ENCODE measurements at regions not wholly inside any gene's neighbourhood (a gene's known extent, or its start where the extent isn't known, plus 50 kb on each side); places are given as distances from the start of the nearest gene placed in this dataset.
"Not testable (repeated sequence)": the region's sequence is repeated elsewhere in the genome, so short reads cannot be mapped to it uniquely, and the experiment has no call there.

DNA sequence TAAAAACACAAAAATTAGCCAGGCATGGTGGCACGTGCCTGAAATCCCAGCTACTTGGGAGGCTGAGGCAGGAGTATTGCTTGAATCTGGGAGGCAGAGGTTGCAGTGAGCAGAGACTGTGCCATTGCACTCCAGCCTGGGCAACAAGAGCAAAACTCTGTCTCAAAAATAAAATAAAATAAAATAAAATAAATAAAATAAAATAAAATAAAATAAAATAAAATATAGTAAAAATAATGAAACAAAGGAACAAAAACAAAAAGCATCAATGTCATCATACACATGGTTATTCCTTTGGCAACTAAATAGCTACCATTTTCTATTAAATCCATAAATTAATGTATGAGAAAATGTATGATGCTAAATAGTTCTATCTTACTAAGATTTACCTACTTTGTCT lies 1123.9 kb downstream of the MRPL39 start:
- H3K27ac Mint-ChIP-seq; DNase-seq; H3K4me3 Mint-ChIP-seq; H3K4me1 Mint-ChIP-seq; CTCF ChIA-PET; H3K9me3 Mint-ChIP-seq; H3K27me3 Mint-ChIP-seq; POLR2A ChIA-PET; H3K36me3 Mint-ChIP-seq (ENCODE audit: low read depth): not testable (repeated sequence)

DNA sequence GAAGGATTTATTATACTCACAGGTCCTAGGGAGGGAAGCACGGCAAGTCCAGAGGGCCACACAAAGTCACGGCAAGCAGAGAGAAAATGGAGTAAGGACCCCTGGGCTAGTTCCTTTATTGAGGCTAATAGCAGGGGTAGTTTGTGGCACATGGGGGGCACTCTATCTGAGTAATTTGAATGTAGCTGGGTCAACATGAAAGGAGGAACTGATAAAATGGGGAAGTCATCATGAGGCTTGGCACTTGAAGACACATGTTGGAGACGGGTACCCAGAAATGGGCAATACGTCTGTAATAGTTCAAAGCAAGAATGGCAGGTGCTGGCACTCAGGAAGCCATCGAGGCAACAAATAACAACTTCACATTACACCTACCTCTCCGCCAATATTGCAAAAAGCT lies 1136.4 kb downstream of the MRPL39 start:
- Mint-ChIP-seq H3K4me3 (no peak overlapping the region), H3K27ac (no peak overlapping the region), H3K4me1 (no peaks in the 10 kb centered on the region), H3K9me3 (peaks cover 5% of the 10 kb centered on the region), H3K36me3 (ENCODE audit: low read depth) (no peaks in the 10 kb centered on the region), H3K27me3 (no peaks in the 10 kb centered on the region)
- DNase-seq = no peak
- ChIA-PET POLR2A (no interaction called here), CTCF (interaction anchor here (0.6 kb wide), 1 partner anchor 31 kb away, joined by 3 read pairs; no protein-coding TSS in a partner anchor)

DNA sequence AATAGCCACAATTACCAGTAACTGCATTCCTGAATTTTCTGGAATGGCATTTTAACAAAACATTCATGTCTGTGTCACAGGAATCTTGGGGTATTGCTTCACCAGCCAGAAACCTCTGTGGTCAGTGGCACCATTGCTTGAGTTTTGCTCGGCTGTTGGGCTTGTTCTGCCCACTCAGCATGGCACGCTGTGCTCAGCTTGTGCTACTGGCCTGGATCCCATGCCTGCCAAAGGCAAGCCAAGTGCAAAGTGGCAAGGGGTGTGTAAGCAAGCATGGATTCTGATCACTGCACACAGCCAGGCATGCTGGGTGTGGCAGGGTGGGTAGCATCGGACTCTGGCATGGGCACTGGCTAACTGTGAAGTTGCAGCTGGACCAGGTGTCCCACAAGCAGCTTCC lies 1150.9 kb downstream of the MRPL39 start:
- POLR2A ChIA-PET = no interaction called here
- Mint-ChIP-seq H3K4me3 (no peak overlapping the region), H3K9me3 (no peaks in the 10 kb centered on the region), H3K27ac (no peak overlapping the region), H3K27me3 (no peaks in the 10 kb centered on the region), H3K4me1 (no peaks in the 10 kb centered on the region), H3K36me3 (ENCODE audit: low read depth) (no peaks in the 10 kb centered on the region)
- no peak for DNase-seq
- CTCF ChIA-PET = no interaction called here

DNA sequence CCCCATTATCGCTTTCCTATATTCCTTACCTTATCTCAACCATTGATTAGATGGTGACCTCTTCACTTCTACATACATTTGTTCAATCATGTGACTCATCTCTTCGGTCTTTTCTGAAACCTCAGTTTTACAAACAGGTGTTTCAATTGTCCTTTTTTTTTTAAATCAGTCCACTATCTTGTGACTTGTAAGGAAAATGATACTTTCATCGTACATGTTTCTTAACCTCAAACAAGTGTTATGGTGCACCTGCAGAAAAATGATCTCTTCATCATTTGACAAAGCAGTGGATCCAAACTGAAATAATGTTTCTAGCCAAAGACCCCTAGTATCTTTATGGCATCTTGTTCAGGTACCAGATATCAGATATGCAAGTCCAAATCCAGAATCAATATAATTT lies 1157.2 kb downstream of the MRPL39 start:
- Mint-ChIP-seq H3K27me3 (no peaks in the 10 kb centered on the region), H3K9me3 (no peaks in the 10 kb centered on the region), H3K4me1 (no peaks in the 10 kb centered on the region), H3K4me3 (no peak overlapping the region), H3K27ac (no peak overlapping the region), H3K36me3 (ENCODE audit: low read depth) (peaks cover 3% of the 10 kb centered on the region)
- CTCF ChIA-PET = no interaction called here
- no peak for DNase-seq
- POLR2A ChIA-PET = no interaction called here

DNA sequence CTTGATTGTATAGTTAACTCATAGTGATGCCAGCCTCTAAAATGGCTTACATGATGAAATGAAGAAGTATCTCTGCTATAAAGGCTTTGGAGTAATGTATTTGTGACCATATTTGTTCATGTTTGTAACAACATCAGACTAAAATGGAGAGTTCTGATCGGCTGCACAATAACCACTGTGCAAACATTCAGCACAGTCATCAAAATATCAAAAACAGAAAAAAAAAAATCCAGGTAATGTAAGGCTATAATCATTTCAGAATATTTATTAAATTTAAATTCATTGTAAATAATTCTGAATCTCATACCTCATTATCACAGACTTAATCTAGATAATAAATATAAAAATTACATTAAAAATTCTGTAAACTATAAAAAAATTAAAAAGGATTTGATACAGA lies 1161.8 kb downstream of the MRPL39 start:
- no peak for DNase-seq
- H3K4me3 Mint-ChIP-seq = no peak overlapping the region
- H3K36me3 Mint-ChIP-seq (ENCODE audit: low read depth) = peaks cover 15% of the 10 kb centered on the region
- peaks cover 2% of the 10 kb centered on the region for H3K4me1 Mint-ChIP-seq
- no peaks in the 10 kb centered on the region for H3K9me3 Mint-ChIP-seq
- POLR2A ChIA-PET = no interaction called here
- CTCF ChIA-PET = no interaction called here
- no peaks in the 10 kb centered on the region for H3K27me3 Mint-ChIP-seq
- no peak overlapping the region for H3K27ac Mint-ChIP-seq

DNA sequence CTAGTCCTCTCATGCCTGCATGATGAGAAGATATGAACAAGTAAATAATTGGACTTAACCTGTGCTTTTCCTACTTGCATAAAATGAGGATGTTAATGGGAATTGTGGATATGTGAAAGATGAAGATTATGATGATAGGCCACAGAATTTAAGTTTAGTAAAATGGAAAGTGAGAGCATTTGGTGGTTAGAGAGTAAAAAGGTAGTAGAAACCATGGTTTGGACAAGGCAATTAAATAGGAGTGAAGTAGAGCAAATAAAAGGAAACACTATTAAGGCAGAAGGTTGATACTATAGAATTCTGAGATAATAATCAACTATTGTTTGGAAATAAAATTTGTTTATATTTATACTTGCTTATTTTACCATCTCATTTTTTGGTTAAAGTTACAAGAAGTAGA lies 1162.5 kb downstream of the MRPL39 start:
- DNase-seq = no peak
- Mint-ChIP-seq H3K27ac (no peak overlapping the region), H3K27me3 (no peaks in the 10 kb centered on the region), H3K4me3 (no peak overlapping the region), H3K9me3 (no peaks in the 10 kb centered on the region), H3K4me1 (peaks cover 2% of the 10 kb centered on the region), H3K36me3 (ENCODE audit: low read depth) (peaks cover 12% of the 10 kb centered on the region)
- ChIA-PET CTCF (no interaction called here), POLR2A (no interaction called here)

DNA sequence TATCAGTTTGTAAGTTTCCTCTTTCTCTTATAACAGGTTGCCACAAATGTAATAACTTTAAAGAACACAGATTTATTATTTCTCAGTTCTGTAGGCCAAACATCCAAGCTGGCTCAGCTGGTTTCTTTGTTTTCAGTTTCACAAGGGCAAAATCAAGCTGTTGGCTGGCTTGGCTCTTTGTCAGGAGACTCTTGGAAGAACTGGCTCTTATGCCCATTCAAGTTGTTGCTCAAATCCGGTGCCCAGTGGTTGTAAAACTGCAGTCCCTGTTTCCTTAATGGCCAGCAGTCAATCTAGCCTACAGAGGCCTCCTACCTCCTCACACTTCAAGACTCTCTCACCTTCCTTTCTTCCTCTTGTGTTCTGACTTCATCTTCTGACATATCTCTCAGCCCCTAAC lies 1171.0 kb downstream of the MRPL39 start:
- no peaks in the 10 kb centered on the region for H3K4me1 Mint-ChIP-seq
- H3K27ac Mint-ChIP-seq = no peak overlapping the region
- H3K27me3 Mint-ChIP-seq = no peaks in the 10 kb centered on the region
- DNase-seq = no peak
- no peak overlapping the region for H3K4me3 Mint-ChIP-seq
- ChIA-PET POLR2A (no interaction called here), CTCF (no interaction called here)
- H3K9me3 Mint-ChIP-seq = peaks cover 9% of the 10 kb centered on the region
- peaks cover 9% of the 10 kb centered on the region for H3K36me3 Mint-ChIP-seq (ENCODE audit: low read depth)

DNA sequence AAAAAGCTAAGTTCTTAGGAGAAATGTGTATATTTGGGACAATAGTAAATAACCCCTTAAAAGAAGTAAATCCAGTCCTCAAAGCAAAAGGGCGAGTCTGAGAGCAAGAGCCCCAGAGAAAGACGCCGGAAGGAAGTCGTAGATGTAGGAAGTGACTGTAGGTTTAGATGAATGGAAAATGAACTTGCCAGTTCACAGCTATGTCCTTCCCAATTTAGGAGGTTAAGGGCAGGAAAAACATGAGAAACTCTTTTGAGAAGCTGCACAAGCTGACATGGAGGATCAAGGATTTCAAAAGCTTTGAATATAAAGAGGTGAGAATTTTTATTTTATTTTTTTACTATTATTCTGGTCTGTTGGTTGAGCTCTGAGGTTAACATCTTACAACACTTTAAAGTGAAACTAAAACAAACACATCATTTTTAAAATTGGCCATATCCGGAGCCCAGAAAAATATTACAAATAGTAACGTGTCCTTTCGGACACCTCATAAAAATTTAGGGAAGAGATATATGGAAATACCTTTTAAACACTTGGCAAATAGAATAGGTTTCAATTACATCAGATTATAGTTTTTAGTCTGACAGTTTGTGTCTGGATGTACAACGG lies 1178.6 kb downstream of the MRPL39 start:
- POLR2A ChIA-PET = no interaction called here
- H3K9me3 Mint-ChIP-seq = peaks cover 6% of the 10 kb centered on the region
- peak overlapping the region; percentile 89 for H3K27ac Mint-ChIP-seq
- DNase-seq = peak; percentile 33
- peaks cover 1% of the 10 kb centered on the region for H3K36me3 Mint-ChIP-seq (ENCODE audit: low read depth)
- CTCF ChIA-PET = no interaction called here
- peak overlapping the region; percentile 75 for H3K4me3 Mint-ChIP-seq
- peaks cover 9% of the 10 kb centered on the region for H3K4me1 Mint-ChIP-seq
- no peaks in the 10 kb centered on the region for H3K27me3 Mint-ChIP-seq

DNA sequence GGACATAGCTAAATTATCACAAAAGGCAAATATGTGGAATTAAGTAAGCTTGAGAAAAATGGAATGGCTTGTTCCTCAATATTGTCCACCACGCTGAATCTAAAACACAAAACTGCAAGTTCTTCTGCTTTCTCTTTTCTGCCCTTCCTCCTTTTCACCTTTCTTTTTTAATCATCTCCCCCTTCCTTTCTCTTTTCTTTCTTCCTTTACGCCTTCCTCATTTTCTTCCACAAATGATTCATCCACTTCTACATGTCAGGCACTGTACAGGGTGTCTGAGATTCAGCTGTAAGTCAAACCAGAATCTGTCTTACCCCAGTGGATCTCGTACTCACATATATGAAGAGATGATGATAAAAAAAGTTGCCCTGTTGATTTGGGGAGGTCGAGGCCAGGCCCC lies 1182.5 kb downstream of the MRPL39 start:
- CTCF ChIA-PET = no interaction called here
- Mint-ChIP-seq H3K36me3 (ENCODE audit: low read depth) (no peaks in the 10 kb centered on the region), H3K27me3 (no peaks in the 10 kb centered on the region), H3K4me3 (no peak overlapping the region), H3K27ac (no peak overlapping the region), H3K9me3 (peaks cover 8% of the 10 kb centered on the region), H3K4me1 (peaks cover 6% of the 10 kb centered on the region)
- POLR2A ChIA-PET = no interaction called here
- DNase-seq = no peak

DNA sequence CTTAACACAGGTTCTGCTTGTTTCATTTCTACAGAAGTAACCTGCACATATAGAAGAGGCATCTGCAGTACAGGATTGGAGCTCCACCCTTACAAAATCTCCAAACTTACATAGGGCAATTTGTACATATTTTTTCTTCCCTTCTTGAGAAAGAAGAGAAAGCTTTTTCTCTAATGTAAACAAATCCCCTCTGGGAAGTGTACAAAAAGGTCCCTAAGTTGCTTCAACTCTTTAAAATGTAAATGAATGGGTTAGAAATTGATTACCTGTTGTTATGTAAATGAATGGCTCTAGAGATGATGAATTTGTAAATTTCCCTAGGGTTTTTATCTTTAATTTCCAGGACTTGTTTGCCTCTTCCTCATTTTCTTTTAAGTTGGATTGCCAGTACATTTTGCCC lies 1183.7 kb downstream of the MRPL39 start:
- Mint-ChIP-seq H3K27ac (no peak overlapping the region), H3K27me3 (no peaks in the 10 kb centered on the region)

DNA sequence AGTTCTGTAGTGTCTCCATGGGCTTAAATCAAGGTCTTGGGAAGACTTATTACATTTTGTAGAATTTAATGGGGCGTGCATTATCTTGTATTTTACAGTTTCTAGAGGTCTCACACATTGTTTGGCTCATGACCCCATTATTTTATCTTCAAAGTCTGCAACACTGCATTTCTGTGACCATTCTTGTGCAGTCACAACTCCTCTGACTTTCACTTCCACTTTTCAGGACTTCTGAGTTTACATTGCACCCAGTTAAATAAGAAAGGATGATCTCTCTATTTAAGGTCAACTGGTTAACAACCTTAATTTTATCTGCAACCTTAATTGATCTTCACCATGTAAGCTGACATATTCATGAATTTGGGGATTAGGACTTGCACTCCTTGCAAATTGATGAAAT lies 1186.6 kb downstream of the MRPL39 start:
- POLR2A ChIA-PET = no interaction called here
- Mint-ChIP-seq H3K27me3 (no peaks in the 10 kb centered on the region), H3K36me3 (ENCODE audit: low read depth) (no peaks in the 10 kb centered on the region), H3K9me3 (peaks cover 14% of the 10 kb centered on the region), H3K27ac (no peak overlapping the region), H3K4me3 (no peak overlapping the region), H3K4me1 (no peaks in the 10 kb centered on the region)
- DNase-seq = no peak
- CTCF ChIA-PET = no interaction called here

More for the DNA sequence above, 1183.7 kb downstream of the MRPL39 start:
- Mint-ChIP-seq H3K9me3 (peaks cover 15% of the 10 kb centered on the region), H3K4me3 (no peak overlapping the region), H3K4me1 (peaks cover 3% of the 10 kb centered on the region), H3K36me3 (ENCODE audit: low read depth) (no peaks in the 10 kb centered on the region)
- CTCF ChIA-PET = no interaction called here
- DNase-seq = no peak
- POLR2A ChIA-PET = no interaction called here

DNA sequence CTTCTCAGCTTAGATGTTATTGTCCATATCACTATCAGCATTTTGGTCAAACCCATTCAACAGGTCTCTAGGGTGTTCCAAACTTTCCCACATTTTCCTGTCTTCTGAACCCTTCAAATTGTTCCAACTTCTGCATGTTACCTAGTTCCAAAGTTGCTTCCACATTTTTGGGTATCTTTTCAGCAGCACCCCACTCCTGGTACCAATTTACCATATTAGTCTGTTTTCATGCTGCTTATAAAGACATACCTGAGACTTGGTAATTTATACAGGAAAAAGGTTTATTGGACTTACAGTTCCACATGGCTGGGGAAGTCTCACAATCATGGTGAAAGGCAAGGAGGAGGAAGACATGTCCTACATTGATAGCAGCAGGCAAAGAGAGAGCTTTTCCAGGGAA lies 1187.6 kb downstream of the MRPL39 start:
- CTCF ChIA-PET; H3K27me3 Mint-ChIP-seq; H3K4me3 Mint-ChIP-seq; H3K36me3 Mint-ChIP-seq (ENCODE audit: low read depth); H3K4me1 Mint-ChIP-seq; H3K27ac Mint-ChIP-seq; DNase-seq: not testable (repeated sequence)
- peaks cover 14% of the 10 kb centered on the region for H3K9me3 Mint-ChIP-seq
- POLR2A ChIA-PET = interaction anchor here (0.6 kb wide), 1 partner anchor 981 kb away, joined by 3 read pairs; no protein-coding TSS in a partner anchor

DNA sequence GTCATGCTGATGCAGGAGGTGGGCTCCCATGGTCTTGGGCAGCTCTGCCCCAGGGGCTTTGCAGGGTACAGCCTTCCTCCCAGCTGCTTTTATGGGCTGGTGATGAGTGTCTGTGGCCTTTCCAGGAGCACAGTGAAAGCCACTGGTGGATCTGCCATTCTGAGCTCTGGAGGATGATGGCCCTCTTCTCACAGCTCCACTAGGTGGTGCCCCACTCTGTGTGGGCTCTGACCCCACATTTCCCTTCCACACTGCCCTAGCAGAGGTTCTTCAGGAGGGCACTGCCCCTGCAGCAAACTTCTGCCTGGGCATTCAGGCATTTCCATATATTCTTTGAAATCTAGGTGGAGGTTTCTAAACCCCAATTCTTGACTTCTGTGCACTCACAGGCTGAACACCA lies 1188.6 kb downstream of the MRPL39 start:
- Mint-ChIP-seq H3K4me3 (no peak overlapping the region), H3K9me3 (peaks cover 14% of the 10 kb centered on the region), H3K27me3 (no peaks in the 10 kb centered on the region), H3K27ac (no peak overlapping the region), H3K36me3 (ENCODE audit: low read depth) (no peaks in the 10 kb centered on the region), H3K4me1 (no peaks in the 10 kb centered on the region)
- DNase-seq = no peak
- ChIA-PET POLR2A (no interaction called here), CTCF (no interaction called here)

DNA sequence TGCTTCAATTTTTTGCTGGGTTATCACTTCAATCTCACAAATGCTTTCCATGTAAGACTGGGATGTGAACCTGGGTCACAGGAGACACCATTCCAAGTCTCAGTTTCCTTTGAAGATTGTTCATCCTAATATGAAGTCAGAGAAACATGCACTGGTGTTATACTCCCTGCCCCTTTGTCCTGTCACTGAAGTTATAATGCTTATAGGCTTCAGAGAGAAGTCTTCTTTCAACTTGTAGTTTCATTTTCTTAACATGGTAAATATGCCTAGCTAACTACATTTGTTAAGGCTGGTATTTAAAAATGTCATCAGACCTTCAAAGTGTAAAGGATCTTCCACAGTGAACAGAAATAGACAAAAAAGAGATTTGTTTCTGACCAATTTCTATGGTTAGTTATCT lies 1195.9 kb downstream of the MRPL39 start:
- no peak for DNase-seq
- H3K4me1 Mint-ChIP-seq = no peaks in the 10 kb centered on the region

More for the DNA sequence above, 1195.9 kb downstream of the MRPL39 start:
- ChIA-PET CTCF (no interaction called here), POLR2A (no interaction called here)
- Mint-ChIP-seq H3K36me3 (ENCODE audit: low read depth) (no peaks in the 10 kb centered on the region), H3K4me3 (no peak overlapping the region), H3K9me3 (no peaks in the 10 kb centered on the region), H3K27ac (no peak overlapping the region), H3K27me3 (no peaks in the 10 kb centered on the region)

All from activated CD4-positive, alpha-beta T cell treated with anti-CD3 and anti-CD28 coated beads, Interleukin-2, amount 10 ng/mL, durations not matched to agents 7 days and 5 days (primary cell).